CD4-positive, alpha-beta T cell treated with Interleukin-15 for 1 hour (primary cell): ENCODE measurements at regions not wholly inside any gene's neighbourhood (a gene's known extent, or its start where the extent isn't known, plus 50 kb on each side); places are given as distances from the start of the nearest gene placed in this dataset.

ENCODE experiments used
- DNase-seq: peaks from one replicate; pipeline ENCODE4 v3.0.0-alpha.2; 2020

GRCh38 chr1:98420376-98421084 is 241.0 kb upstream of the SNX7 start:
- no peak for DNase-seq

- no peak for DNase-seq
These were observed 243.7 kb upstream of the SNX7 start for GRCh38 chr1:98417820-98418219.

DNA sequence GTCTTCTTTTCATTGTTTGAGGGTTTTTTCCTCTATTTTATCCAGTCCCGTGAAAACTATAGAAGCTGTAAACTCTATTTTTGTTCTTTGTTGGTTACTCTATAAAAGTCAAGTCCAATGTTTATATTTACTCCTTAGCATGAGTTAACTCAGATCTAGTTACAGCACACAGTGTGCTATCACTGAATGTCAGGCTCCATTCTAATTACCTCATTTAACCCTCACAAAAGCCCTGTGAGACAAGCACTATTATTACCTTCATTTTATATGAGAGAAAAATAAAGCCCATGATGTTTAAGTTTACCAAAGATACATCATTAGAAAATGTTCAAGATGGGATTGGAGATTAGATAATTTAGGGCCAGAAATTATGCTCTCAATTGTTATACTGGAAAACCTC is 251.4 kb upstream of the SNX7 start:
- no peak for DNase-seq

- no peak for DNase-seq
These were observed 255.0 kb upstream of the SNX7 start for GRCh38 chr1:98406352-98407088.

GRCh38 chr1:98405581-98406074 is 255.9 kb upstream of the SNX7 start:
- DNase-seq: no peak

DNA sequence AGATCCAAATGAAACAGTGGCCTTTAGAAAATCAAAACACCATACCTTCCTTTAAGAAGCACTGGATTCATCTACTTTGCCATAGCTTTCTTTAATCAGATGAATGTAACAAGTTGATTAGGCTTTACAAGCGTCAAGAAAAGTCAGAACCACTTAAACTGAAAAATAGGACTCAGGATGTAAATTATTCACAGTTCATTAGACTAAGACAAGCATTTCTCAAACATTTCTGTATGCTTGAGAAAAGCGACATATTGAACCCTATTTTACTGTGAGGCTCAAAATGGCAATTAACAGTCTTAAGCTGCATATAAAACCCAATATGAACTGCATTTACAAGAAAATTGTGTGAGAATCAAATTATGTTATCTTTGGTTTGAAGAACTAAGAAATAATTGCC is 256.7 kb upstream of the SNX7 start:
- no peak for DNase-seq

DNA sequence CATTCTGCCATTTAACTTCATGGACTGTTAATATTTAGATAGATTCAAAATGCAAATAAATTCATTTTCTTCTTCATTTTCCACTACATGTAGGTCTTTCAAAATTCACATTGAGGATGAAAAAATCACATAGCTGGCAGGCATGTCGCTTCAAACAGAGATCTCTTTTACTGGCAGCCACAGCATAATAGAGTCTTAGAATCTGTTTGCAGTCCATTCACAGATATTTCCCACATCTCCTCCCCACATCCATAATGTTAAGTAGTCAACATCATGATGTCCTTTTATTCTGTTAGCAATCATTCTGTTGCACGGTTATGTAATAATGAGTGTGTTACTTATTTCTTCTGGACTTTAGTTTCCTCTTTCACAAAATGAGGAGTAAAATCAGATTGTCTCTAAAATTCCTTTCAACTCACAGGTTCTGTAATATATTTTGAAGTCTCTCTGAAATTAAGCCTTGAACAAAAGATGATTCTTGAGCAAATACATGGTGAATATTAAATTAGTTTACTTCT is 257.5 kb upstream of the SNX7 start:
- no peak for DNase-seq

DNA sequence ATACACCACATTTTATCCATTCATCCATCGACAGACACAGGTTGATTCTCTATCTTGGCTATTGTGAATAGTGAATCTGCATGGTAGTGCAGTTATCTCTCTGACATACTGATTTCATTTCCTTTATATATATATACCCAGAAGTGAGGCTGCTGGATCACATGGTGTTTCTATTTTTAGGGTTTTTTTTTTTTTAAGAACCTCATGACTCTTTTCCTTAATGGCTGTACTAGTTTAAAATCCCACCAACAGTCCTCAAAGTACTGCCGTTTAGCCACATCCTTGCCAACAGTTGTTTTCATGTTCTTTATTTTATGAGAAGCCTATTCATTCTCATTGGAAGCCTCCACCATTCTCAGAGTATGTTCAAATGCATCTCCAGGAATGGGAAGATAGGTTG is 258.7 kb upstream of the SNX7 start:
- no peak for DNase-seq

DNA sequence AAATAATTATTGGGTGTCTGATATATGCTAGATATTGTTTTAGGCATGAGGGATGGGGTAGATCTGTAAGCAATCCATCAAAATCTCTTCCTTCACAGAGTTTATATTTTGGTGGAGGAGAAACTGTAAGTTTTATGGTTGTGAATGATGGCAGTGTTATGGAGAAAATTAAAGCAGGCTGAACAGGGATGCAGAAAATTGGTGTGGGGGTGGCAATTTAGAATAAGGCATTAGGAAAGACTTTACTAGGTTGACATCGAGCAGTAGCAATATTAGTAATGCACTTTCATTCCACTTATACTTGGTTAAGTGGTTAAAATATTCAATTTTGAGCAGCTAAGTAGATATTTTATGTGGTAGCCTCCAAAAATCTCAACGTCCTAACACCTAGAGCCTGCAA is 261.1 kb upstream of the SNX7 start:
- no peak for DNase-seq

DNA sequence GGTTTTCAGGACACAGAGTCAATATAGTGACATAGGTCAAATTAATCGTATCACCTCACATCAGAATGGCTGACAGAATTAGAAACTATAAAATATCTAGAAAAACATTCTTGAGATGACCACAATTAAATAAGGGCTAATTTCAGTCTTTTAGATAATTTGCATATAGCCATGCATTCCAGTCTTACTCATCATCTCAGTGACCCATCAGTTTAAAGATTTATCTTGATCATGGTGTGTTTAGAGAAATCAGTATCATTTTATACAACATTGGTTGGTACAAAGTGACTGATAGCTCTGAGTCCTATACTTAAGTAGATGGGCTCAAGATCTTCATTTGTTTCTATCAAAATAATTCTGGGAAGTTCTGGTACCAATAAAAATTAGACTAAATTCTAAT is 262.3 kb upstream of the SNX7 start:
- no peak for DNase-seq

DNA sequence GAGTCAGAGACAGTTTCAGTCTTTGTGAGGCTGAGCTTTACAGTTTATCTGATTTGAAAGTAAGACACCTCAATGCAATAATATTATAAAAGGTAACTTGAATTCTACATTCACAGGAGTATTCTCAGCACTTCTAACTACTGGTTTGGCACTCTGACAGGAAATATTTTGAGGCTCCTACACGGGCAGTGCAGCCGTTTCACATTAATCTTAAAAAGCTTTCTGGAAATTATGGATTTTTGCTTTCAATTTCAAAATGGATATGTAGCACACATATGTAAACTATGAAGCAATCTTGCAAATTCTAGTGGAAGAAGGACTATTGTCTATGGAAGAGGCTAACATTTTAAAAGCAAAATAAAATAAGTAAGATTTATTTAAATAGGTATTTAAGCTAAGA is 262.9 kb upstream of the SNX7 start:
- DNase-seq: no peak

- no peak for DNase-seq
These were observed 263.4 kb upstream of the SNX7 start for GRCh38 chr1:98398092-98398491.

DNA sequence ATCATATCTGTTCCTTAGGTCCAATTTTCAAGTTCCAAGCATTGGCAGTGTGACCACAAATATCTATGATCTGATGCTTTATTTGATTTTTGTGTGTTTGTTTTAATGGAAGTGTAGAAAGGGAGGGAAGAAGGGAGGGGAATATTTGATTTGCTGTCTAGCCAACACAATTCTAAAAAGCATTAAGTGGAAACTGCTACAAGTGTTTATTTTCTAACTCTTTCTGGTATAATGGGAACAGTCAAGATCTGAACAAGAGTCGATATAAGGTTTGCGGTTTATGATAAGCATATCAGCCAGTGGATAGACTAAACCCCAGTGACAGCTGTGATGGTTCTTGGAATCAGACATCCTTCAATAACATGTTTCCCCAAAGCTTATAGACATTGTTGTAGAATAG is 267.8 kb upstream of the SNX7 start:
- no peak for DNase-seq

DNA sequence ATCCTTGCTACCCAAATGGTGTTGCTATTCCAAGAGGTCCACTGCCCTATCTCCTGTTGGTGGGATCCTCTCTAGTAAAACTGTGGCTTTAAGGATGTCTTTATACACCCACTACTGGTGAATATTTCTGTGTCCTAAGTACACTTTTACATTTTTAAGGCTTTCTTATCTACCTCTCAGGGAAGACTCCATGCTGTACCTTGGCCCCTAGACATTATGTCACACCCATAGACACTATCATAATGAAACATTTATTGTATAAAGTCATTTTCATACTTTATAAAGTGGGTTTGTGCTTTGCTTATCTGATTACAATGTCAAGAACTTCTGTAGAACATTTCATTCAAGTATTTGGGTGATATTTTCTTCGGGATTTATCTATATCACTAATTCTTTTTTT is 270.3 kb upstream of the SNX7 start:
- no peak for DNase-seq

- DNase-seq: no peak
These were observed 271.7 kb upstream of the SNX7 start for GRCh38 chr1:98389809-98390208.

- no peak for DNase-seq
These were observed 273.1 kb upstream of the SNX7 start for GRCh38 chr1:98388441-98388840.

DNA sequence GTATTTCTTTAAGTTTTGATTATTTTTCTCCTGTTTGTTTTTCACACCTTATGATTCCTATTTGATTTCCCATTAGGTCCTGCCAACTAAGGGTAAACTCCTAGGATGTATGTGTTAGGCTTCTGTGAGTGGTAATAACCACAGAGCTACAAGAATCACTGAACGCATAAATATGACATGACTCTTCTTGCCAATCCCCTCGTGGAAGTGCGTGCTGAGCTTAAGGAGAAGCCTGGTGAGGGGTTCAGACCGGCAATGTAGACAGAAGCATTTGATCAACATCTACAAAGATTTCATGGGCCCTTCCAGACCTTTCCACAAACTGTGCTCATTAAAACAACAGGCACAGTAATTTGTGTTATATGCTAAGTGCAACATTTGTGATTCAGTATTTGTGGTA is 273.8 kb upstream of the SNX7 start:
- DNase-seq: no peak

GRCh38 chr1:98386675-98387440 is 274.7 kb upstream of the SNX7 start:
- no peak for DNase-seq

GRCh38 chr1:98385652-98386051 is 275.9 kb upstream of the SNX7 start:
- DNase-seq: no peak

DNA sequence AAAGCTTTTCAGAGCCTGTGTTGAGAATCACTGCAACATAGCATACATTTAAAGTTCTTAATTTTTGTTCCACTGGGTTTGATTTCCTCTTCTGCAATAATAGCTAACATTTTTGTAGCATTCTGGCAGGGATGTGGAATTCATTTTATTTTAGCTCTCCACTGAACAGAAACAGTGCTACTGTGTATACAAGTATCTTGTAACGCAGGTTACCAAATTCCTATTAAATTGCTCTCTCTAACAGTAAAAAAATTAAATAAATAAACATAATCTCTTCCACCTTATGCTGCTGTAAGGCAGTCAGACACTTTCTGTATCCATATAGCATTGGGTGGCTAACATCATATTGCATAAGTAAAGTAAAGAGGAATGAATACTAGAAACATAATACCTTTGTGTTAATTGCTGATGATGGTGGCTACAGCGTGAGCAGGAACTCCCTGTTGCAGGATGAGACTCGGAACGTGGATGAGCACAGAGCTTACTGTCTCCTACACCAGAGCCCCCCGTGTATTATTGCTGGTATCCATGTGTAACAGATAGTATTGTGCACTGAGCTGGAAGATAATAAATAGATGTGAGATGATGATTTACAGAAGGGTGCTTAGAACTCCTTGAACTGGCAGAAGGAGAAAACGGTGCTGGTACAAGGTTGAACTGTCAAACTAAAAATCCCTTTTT is 276.9 kb upstream of the SNX7 start:
- DNase-seq: no peak

DNA sequence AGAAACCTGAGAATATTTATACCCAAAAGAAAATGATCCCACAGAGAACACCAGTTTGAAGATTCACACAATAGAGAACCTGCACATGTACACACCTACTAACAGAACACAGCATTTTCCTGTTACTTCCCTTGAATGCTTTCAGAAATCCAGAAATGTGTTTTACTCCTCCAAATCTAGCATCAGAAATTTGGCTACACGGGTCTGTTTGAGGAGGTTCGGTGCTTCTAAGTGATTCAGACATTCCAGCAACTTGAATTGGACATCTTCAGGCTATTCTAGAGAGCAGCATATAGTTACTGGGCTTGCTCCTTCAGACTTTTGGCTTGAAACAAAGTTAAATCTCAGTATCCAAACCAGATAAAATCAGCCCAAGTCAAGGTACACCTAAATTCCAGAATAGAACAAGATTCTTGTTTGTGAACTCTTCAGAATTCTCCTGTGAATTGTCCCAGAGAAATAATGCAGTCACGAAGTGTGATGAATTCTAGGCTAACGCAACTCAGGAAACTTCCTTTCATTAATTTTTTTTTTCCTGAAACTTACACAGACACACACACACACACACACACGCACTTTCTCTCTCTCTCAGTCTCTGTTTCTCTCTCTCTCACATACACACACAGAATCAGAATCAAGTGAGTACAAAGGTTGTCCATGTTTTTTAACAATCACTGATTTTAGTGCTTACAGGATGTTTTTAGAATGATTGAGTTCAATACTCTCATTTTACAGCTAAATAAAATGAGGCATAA is 278.4 kb upstream of the SNX7 start:
- DNase-seq: no peak

- DNase-seq: no peak
These were observed 278.9 kb upstream of the SNX7 start for GRCh38 chr1:98382586-98382985.
